CD4-positive, alpha-beta T cell (primary cell): ENCODE measurements at regions not wholly inside any gene's neighbourhood (a gene's known extent, or its start where the extent isn't known, plus 50 kb on each side); places are given as distances from the start of the nearest gene placed in this dataset.

ENCODE experiments used
- ATAC-seq: fragments of 200-7000 bp; cut with Tn5 transposase; one replicate; pipeline ENCODE4 v1.10.0; 2022; ENCODE audit warnings: mild to moderate bottlenecking; ENCODE audit not compliant: poor library complexity
- CTCF ChIA-PET: fragments of 350-600 bp; sonication (Branson Sonifier 250); formaldehyde crosslinking; loops from one replicate; lab custom pipeline; 2021; ENCODE audit warnings: antibody characterized with exemption, inconsistent platforms; lab: Charles Lee
- POLR2A ChIA-PET: fragments of 350-600 bp; sonication (Branson Sonifier 250); formaldehyde crosslinking; loops from one replicate; lab custom pipeline; 2021; ENCODE audit warnings: antibody characterized with exemption, inconsistent platforms; lab: Charles Lee
- DNase-seq, 14 experiments: peaks; one replicate each; pipeline ENCODE4 v3.0.0-alpha.2; 2013 to 2020; ENCODE audit warnings: mixed read lengths in 2 of 14
- H3K27ac ChIP-seq, 2 donors: one replicate each; pipeline versions ENCODE4 v1.5.1 to v1.7.0; 2013; ENCODE audit warnings: low read length in 2 of 2, low read depth in 1 of 2, mild to moderate bottlenecking in 1 of 2
- H3K27me3 ChIP-seq, 2 experiments: 1 replicate in 1 of 2; 2 replicates in 1 of 2; pipeline versions ENCODE4 v1.6.1 to v1.7.0; 2013; ENCODE audit warnings: low read length in 2 of 2, control low read depth in 1 of 2, mild to moderate bottlenecking in 1 of 2, moderate library complexity in 1 of 2; ENCODE audit not compliant: insufficient read depth in 2 of 2, control insufficient read depth in 1 of 2
- H3K36me3 ChIP-seq: one replicate; pipeline ENCODE4 v1.6.1; 2013; ENCODE audit warnings: low read length, control low read depth; ENCODE audit not compliant: insufficient read depth
- H3K4me1 ChIP-seq: one replicate; pipeline ENCODE4 v1.6.1; 2013; ENCODE audit warnings: low read length, control low read depth; ENCODE audit not compliant: insufficient read depth
- H3K4me3 ChIP-seq: one replicate; pipeline ENCODE4 v1.5.1; 2013; ENCODE audit warnings: mild to moderate bottlenecking, low read length, moderate library complexity
- H3K9me3 ChIP-seq, 2 experiments: 1 replicate in 1 of 2; 2 replicates in 1 of 2; pipeline versions ENCODE4 v1.6.1 to v1.7.0; 2013; ENCODE audit warnings: low read length in 2 of 2, mild to moderate bottlenecking in 2 of 2, control low read depth in 1 of 2, moderate library complexity in 1 of 2; ENCODE audit not compliant: control insufficient read depth in 1 of 2, insufficient read depth in 1 of 2
- H3K27ac Mint-ChIP-seq: one replicate; pipeline ENCODE4 v1.8.0; 2020; ENCODE audit warnings: mixed read lengths
- H3K27me3 Mint-ChIP-seq: one replicate; pipeline ENCODE4 v1.8.0; 2021; ENCODE audit warnings: mixed read lengths
- H3K36me3 Mint-ChIP-seq: one replicate; pipeline ENCODE4 v1.8.0; 2021; ENCODE audit warnings: low read depth, mixed read lengths
- H3K4me1 Mint-ChIP-seq: one replicate; pipeline ENCODE4 v1.8.0; 2021; ENCODE audit warnings: low read depth, mixed read lengths
- H3K4me3 Mint-ChIP-seq: one replicate; pipeline ENCODE4 v1.8.0; 2020; ENCODE audit warnings: mild to moderate bottlenecking, mixed read lengths
- H3K9me3 Mint-ChIP-seq: one replicate; pipeline ENCODE4 v1.8.0; 2020; ENCODE audit warnings: mixed read lengths
- intact Hi-C, 2 experiments: fragments of 100-400 bp; cut with DNase I in 1 of 2; cut with micrococcal nuclease in 1 of 2; formaldehyde crosslinking; loops; one replicate each; pipeline versions ENCODE4 v1.15.1 to v1.9.0; 2023 to 2025; cut with DNase I, micrococcal nuclease
- TF ChIP-seq, protein P1 (sequence below): fragments of 200-600 bp; IDR thresholded peaks from one replicate; pipeline ENCODE4 v1.8.0; 2022; ENCODE audit warnings: antibody characterized with exemption, mild to moderate bottlenecking

- intact Hi-C loops, result no loop called here
- Mint-ChIP-seq H3K27ac (no peak overlapping the region), H3K4me3 (no peak overlapping the region), H3K27me3 (peaks cover 18% of the 10 kb centered on the region), H3K36me3 (no peaks in the 10 kb centered on the region), H3K4me1 (no peaks in the 10 kb centered on the region), H3K9me3 (no peaks in the 10 kb centered on the region)
- Histone ChIP-seq H3K9me3 (peaks cover 0 to 22% of the 10 kb centered on the region in 2 experiments), H3K27ac (no peak overlapping the region), H3K27me3 (peaks cover 0 to 5% of the 10 kb centered on the region in 2 experiments), H3K4me3 (no peak overlapping the region), H3K36me3 (no peaks in the 10 kb centered on the region), H3K4me1 (no peaks in the 10 kb centered on the region)
- DNase-seq, result no peak
- ChIA-PET CTCF (no interaction called here), POLR2A (no interaction called here)
- TF ChIP-seq, protein P1, sequence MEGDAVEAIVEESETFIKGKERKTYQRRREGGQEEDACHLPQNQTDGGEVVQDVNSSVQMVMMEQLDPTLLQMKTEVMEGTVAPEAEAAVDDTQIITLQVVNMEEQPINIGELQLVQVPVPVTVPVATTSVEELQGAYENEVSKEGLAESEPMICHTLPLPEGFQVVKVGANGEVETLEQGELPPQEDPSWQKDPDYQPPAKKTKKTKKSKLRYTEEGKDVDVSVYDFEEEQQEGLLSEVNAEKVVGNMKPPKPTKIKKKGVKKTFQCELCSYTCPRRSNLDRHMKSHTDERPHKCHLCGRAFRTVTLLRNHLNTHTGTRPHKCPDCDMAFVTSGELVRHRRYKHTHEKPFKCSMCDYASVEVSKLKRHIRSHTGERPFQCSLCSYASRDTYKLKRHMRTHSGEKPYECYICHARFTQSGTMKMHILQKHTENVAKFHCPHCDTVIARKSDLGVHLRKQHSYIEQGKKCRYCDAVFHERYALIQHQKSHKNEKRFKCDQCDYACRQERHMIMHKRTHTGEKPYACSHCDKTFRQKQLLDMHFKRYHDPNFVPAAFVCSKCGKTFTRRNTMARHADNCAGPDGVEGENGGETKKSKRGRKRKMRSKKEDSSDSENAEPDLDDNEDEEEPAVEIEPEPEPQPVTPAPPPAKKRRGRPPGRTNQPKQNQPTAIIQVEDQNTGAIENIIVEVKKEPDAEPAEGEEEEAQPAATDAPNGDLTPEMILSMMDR, result no peak
- no peak for ATAC-seq
Observed at GRCh38 chr10:128628252-128628651, 502.0 kb upstream of the MKI67 start.

- intact Hi-C loops, result no loop called here
- Histone ChIP-seq H3K4me1 (no peaks in the 10 kb centered on the region), H3K27ac (no peak overlapping the region), H3K4me3 (no peak overlapping the region), H3K9me3 (peaks cover 0 to 16% of the 10 kb centered on the region in 2 experiments), H3K36me3 (no peaks in the 10 kb centered on the region), H3K27me3 (peaks cover 0 to 5% of the 10 kb centered on the region in 2 experiments)
- TF ChIP-seq, protein P1, result no peak
- Mint-ChIP-seq H3K36me3 (no peaks in the 10 kb centered on the region), H3K27ac (no peak overlapping the region), H3K27me3 (peaks cover 21% of the 10 kb centered on the region), H3K4me3 (no peak overlapping the region), H3K9me3 (no peaks in the 10 kb centered on the region), H3K4me1 (no peaks in the 10 kb centered on the region)
- CTCF ChIA-PET, result no interaction called here
- DNase-seq (no peak), ATAC-seq (no peak)
- POLR2A ChIA-PET, result no interaction called here
Observed at GRCh38 chr10:128629111-128630096, 503.2 kb upstream of the MKI67 start.

DNA sequence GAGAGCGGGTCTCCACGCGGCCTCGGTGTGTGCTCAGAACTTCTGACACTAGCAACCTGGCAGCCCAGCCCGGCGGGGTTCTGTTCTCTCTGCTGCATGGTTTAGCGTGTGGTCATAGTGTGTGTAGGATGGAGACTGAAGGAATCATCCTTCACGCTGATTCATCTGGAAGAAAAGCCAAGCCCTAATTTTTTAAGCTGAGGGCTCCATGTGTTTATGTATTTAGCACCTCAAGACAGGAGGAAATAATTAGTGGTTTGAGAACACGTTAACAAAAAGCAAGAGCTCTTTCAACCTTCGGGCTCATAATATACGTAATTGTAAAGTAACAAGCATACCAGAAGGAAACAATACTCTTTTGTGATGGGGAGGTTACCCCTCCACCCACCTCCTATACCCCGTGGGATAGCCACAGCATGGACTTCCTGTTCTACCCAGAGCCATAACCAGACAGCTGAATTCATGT lies 504.6 kb upstream of the MKI67 start:
- ChIA-PET CTCF (no interaction called here), POLR2A (no interaction called here)
- Mint-ChIP-seq H3K36me3 (no peaks in the 10 kb centered on the region), H3K27me3 (peaks cover 18% of the 10 kb centered on the region), H3K27ac (no peak overlapping the region), H3K4me3 (no peak overlapping the region), H3K9me3 (peaks cover 2% of the 10 kb centered on the region), H3K4me1 (no peaks in the 10 kb centered on the region)
- no peak for ATAC-seq
- DNase-seq, result no peak
- intact Hi-C loops, result no loop called here
- H3K4me1 ChIP-seq, result no peaks in the 10 kb centered on the region
- TF ChIP-seq, protein P1, result no peak
- no peak overlapping the region for H3K4me3 ChIP-seq
- peaks cover 0 to 12% of the 10 kb centered on the region in 2 experiments for H3K9me3 ChIP-seq
- no peaks in the 10 kb centered on the region for H3K36me3 ChIP-seq
- no peak overlapping the region for H3K27ac ChIP-seq
- H3K27me3 ChIP-seq, result peaks cover 0 to 5% of the 10 kb centered on the region in 2 experiments
